IPS DF 6.9 (cell line): ENCODE measurements at regions not wholly inside any gene's neighbourhood (a gene's known extent, or its start where the extent isn't known, plus 50 kb on each side); places are given as distances from the start of the nearest gene placed in this dataset.

ENCODE experiments used
- DNase-seq: peaks from one replicate; pipeline ENCODE4 v3.0.0-alpha.2; 2013; ENCODE audit warnings: low read depth, low spot score
- H3K27ac ChIP-seq: one replicate; pipeline ENCODE4 v1.5.1; 2013; ENCODE audit warnings: low read length, control low read depth
- H3K27me3 ChIP-seq: 2 replicates; pipeline ENCODE4 v1.6.1; 2013; ENCODE audit warnings: mild to moderate bottlenecking, low read length; ENCODE audit not compliant: control insufficient read depth, insufficient read depth
- H3K36me3 ChIP-seq: 2 replicates; pipeline ENCODE4 v1.6.1; 2013; ENCODE audit warnings: low read length; ENCODE audit not compliant: control insufficient read depth, insufficient read depth
- H3K4me1 ChIP-seq: 2 replicates; pipeline ENCODE4 v1.6.1; 2013; ENCODE audit warnings: low read length; ENCODE audit not compliant: control insufficient read depth, insufficient read depth
- H3K4me3 ChIP-seq: 2 replicates; pipeline ENCODE4 v1.5.1; 2013; ENCODE audit warnings: mild to moderate bottlenecking, low read length
- H3K9me3 ChIP-seq: 2 replicates; pipeline ENCODE4 v1.6.1; 2013; ENCODE audit warnings: low read length, inconsistent platforms; ENCODE audit not compliant: control insufficient read depth, insufficient read depth
- WGBS: extraction: QIAGEN DNeasy Blood & Tissue Kit; methylation state at CpG from one replicate; pipeline ENCODE4 v1.1.7; 2013; ENCODE audit warnings: mixed read lengths, missing lambda C conversion rate; ENCODE audit not compliant: insufficient read length, insufficient coverage; 5-methylcytosine and 5-hydroxymethylcytosine counted together

- WGBS, result no CpG with 5 or more reads among the region's 2 CpGs
- H3K27me3 ChIP-seq, result no peaks in the 10 kb centered on the region
- H3K4me1 ChIP-seq, result no peaks in the 10 kb centered on the region
- H3K9me3 ChIP-seq, result no peaks in the 10 kb centered on the region
- no peak overlapping the region for H3K4me3 ChIP-seq
- H3K27ac ChIP-seq, result no peak overlapping the region
- H3K36me3 ChIP-seq, result no peaks in the 10 kb centered on the region
- no peak for DNase-seq
Measured at GRCh38 chr9:105828171-105828570, 133.8 kb downstream of the TMEM38B start.

- WGBS, result no CpG with 5 or more reads among the region's 1 CpG
- no peak overlapping the region for H3K27ac ChIP-seq
- H3K4me1 ChIP-seq, result no peaks in the 10 kb centered on the region
- DNase-seq, result no peak
- no peaks in the 10 kb centered on the region for H3K36me3 ChIP-seq
- no peaks in the 10 kb centered on the region for H3K9me3 ChIP-seq
- H3K27me3 ChIP-seq, result no peaks in the 10 kb centered on the region
- H3K4me3 ChIP-seq, result no peak overlapping the region
Measured at GRCh38 chr9:105828596-105829213, 134.4 kb downstream of the TMEM38B start.

- no CpG with 5 or more reads among the region's 1 CpG for WGBS
Measured at GRCh38 chr9:105830461-105830860, 136.1 kb downstream of the TMEM38B start.

GRCh38 chr9:105832096-105832710 lies 137.9 kb downstream of the TMEM38B start:
- Histone ChIP-seq H3K36me3 (no peaks in the 10 kb centered on the region), H3K27me3 (no peaks in the 10 kb centered on the region), H3K4me1 (peaks cover 3% of the 10 kb centered on the region), H3K9me3 (no peaks in the 10 kb centered on the region), H3K27ac (no peak overlapping the region), H3K4me3 (no peak overlapping the region)
- no peak for DNase-seq
- WGBS, result no CpG with 5 or more reads among the region's 4 CpGs

More at GRCh38 chr9:105830461-105830860, 136.1 kb downstream of the TMEM38B start:
- no peaks in the 10 kb centered on the region for H3K27me3 ChIP-seq
- H3K4me3 ChIP-seq, result no peak overlapping the region
- no peaks in the 10 kb centered on the region for H3K36me3 ChIP-seq
- H3K27ac ChIP-seq, result no peak overlapping the region
- H3K9me3 ChIP-seq, result no peaks in the 10 kb centered on the region
- DNase-seq, result no peak
- no peaks in the 10 kb centered on the region; the same call in 1 of the 2 replicates for H3K4me1 ChIP-seq

GRCh38 chr9:105833271-105833975 lies 139.1 kb downstream of the TMEM38B start:
- WGBS, result no CpG with 5 or more reads among the region's 6 CpGs

GRCh38 chr9:105834404-105834803 lies 140.1 kb downstream of the TMEM38B start:
- Histone ChIP-seq H3K4me1 (peaks cover 3% of the 10 kb centered on the region), H3K27me3 (no peaks in the 10 kb centered on the region), H3K27ac (no peak overlapping the region), H3K36me3 (no peaks in the 10 kb centered on the region), H3K4me3 (no peak overlapping the region), H3K9me3 (no peaks in the 10 kb centered on the region)
- WGBS, result no CpG with 5 or more reads among the region's 2 CpGs
- DNase-seq, result no peak

More at GRCh38 chr9:105833271-105833975, 139.1 kb downstream of the TMEM38B start:
- Histone ChIP-seq H3K27ac (no peak overlapping the region), H3K4me1 (peaks cover 3% of the 10 kb centered on the region), H3K36me3 (no peaks in the 10 kb centered on the region), H3K4me3 (no peak overlapping the region), H3K27me3 (no peaks in the 10 kb centered on the region), H3K9me3 (no peaks in the 10 kb centered on the region)
- DNase-seq, result no peak

GRCh38 chr9:105835721-105836120 lies 141.4 kb downstream of the TMEM38B start:
- WGBS, result no CpG with 5 or more reads among the region's 7 CpGs
- DNase-seq, result no peak
- no peaks in the 10 kb centered on the region for H3K9me3 ChIP-seq
- H3K4me3 ChIP-seq, result no peak overlapping the region
- H3K27ac ChIP-seq, result no peak overlapping the region
- H3K27me3 ChIP-seq, result no peaks in the 10 kb centered on the region
- H3K4me1 ChIP-seq, result peaks cover 3% of the 10 kb centered on the region
- no peaks in the 10 kb centered on the region for H3K36me3 ChIP-seq

- Histone ChIP-seq H3K4me1 (peaks cover 3% of the 10 kb centered on the region), H3K4me3 (no peak overlapping the region), H3K36me3 (no peaks in the 10 kb centered on the region), H3K9me3 (no peaks in the 10 kb centered on the region), H3K27ac (no peak overlapping the region), H3K27me3 (no peaks in the 10 kb centered on the region)
- DNase-seq, result no peak
- no CpG with 5 or more reads among the region's 10 CpGs for WGBS
Measured at GRCh38 chr9:105836936-105837660, 142.8 kb downstream of the TMEM38B start.

- no peak overlapping the region for H3K4me3 ChIP-seq
- H3K27me3 ChIP-seq, result no peaks in the 10 kb centered on the region
- H3K9me3 ChIP-seq, result no peaks in the 10 kb centered on the region
- H3K36me3 ChIP-seq, result no peaks in the 10 kb centered on the region
- no peak overlapping the region for H3K27ac ChIP-seq
- WGBS, result no CpG with 5 or more reads among the region's 1 CpG
- no peak for DNase-seq
- no peaks in the 10 kb centered on the region; the same call in 1 of the 2 replicates for H3K4me1 ChIP-seq
Measured at GRCh38 chr9:105841562-105841961, 147.2 kb downstream of the TMEM38B start.

- Histone ChIP-seq H3K4me3 (no peak overlapping the region), H3K27me3 (no peaks in the 10 kb centered on the region)
Measured at GRCh38 chr9:105842023-105842644, 147.8 kb downstream of the TMEM38B start.

More at GRCh38 chr9:105842023-105842644, 147.8 kb downstream of the TMEM38B start:
- DNase-seq, result no peak
- Histone ChIP-seq H3K36me3 (no peaks in the 10 kb centered on the region), H3K4me1 (no peaks in the 10 kb centered on the region; the same call in 1 of the 2 replicates), H3K27ac (no peak overlapping the region), H3K9me3 (no peaks in the 10 kb centered on the region)
- WGBS, result no CpG with 5 or more reads among the region's 4 CpGs
